SK-N-SH treated with all-trans-retinoic acid at 6 μM for 48 hours (cell line): ENCODE measurements at regions not wholly inside any gene's neighbourhood (a gene's known extent, or its start where the extent isn't known, plus 50 kb on each side); places are given as distances from the start of the nearest gene placed in this dataset.

Source experiments
- ARNTL ChIP-seq: fragments of 450-650 bp; formaldehyde crosslinking; IDR thresholded peaks from 2 replicates; pipeline ENCODE4 v1.5.0; 2020; ENCODE audit warnings: low read depth, mild to moderate bottlenecking, moderate library complexity, borderline replicate concordance
- CREB5 ChIP-seq: fragments of 250-450 bp; sonication (Bioruptor Pico); IDR thresholded peaks from 2 replicates; pipeline ENCODE4 v1.5.1; 2020; ENCODE audit warnings: low read depth, mild to moderate bottlenecking, moderate library complexity
- CSRNP3 ChIP-seq: fragments of 250-450 bp; sonication (Bioruptor Pico); IDR thresholded peaks from 2 replicates; pipeline ENCODE4 v1.5.1; 2021; ENCODE audit warnings: mild to moderate bottlenecking, moderate library complexity
- ESRRG ChIP-seq: fragments of 250-450 bp; sonication (Bioruptor Pico); IDR thresholded peaks from 2 replicates; pipeline ENCODE4 v1.6.1; 2021; ENCODE audit warnings: mild to moderate bottlenecking
- PATZ1 ChIP-seq: fragments of 250-450 bp; sonication (Bioruptor Pico); IDR thresholded peaks from 2 replicates; pipeline ENCODE4 v1.8.0; 2020; ENCODE audit warnings: mild to moderate bottlenecking, moderate library complexity, borderline replicate concordance
- RARB ChIP-seq: fragments of 250-450 bp; sonication (Bioruptor Pico); IDR thresholded peaks from 2 replicates; pipeline ENCODE4 v1.8.0; 2021; ENCODE audit warnings: mild to moderate bottlenecking, moderate library complexity
- SNAI2 ChIP-seq: fragments of 250-450 bp; sonication (Bioruptor Pico); IDR thresholded peaks from 2 replicates; pipeline ENCODE4 v1.5.0; 2020; ENCODE audit warnings: mild to moderate bottlenecking, moderate library complexity
- ZNF565 ChIP-seq: fragments of 450-650 bp; formaldehyde crosslinking; conservative IDR thresholded peaks from 2 replicates; pipeline ENCODE4 v1.5.0; 2020; ENCODE audit warnings: low read depth, mild to moderate bottlenecking, moderate library complexity
- ZNF70 ChIP-seq: fragments of 450-650 bp; formaldehyde crosslinking; IDR thresholded peaks from 2 replicates; pipeline ENCODE4 v1.5.0; 2020; ENCODE audit warnings: mild to moderate bottlenecking, moderate library complexity

GRCh38 chr3:124602980-124603627 lies 127.1 kb upstream of the UMPS start:
- TF ChIP-seq ZNF70 (CRISPR knock-in tag): no peak
- no peak for TF ChIP-seq ESRRG (CRISPR knock-in tag)
- TF ChIP-seq ARNTL (CRISPR knock-in tag): no peak
- TF ChIP-seq CREB5 (CRISPR knock-in tag): no peak
- no peak for TF ChIP-seq RARB (CRISPR knock-in tag)
- TF ChIP-seq PATZ1 (CRISPR knock-in tag): no peak
- no peak for TF ChIP-seq SNAI2 (CRISPR knock-in tag)
- TF ChIP-seq CSRNP3 (CRISPR knock-in tag): no peak
- no peak for TF ChIP-seq ZNF565
